Lung (tissue), 12 donors: ENCODE measurements at regions not wholly inside any gene's neighbourhood (a gene's known extent, or its start where the extent isn't known, plus 50 kb on each side); places are given as distances from the start of the nearest gene placed in this dataset. TPM values are rescaled to one million over a fixed set of nuclear protein-coding genes. Genes with fewer than 3 reads are reported as not detected.

Experiments used
- ATAC-seq: fragments of 200-7000 bp; cut with Tn5 transposase; one replicate; pipeline ENCODE4 v1.9.1; 2020; ENCODE audit warnings: moderate number of reproducible peaks; ENCODE audit not compliant: insufficient read depth, low FRiP score
- DNase-seq, 3 donors: peaks; one replicate each; pipeline ENCODE4 v3.0.0-alpha.2; 2013 to 2017
- H3K27ac ChIP-seq, 2 donors: one replicate each; pipeline ENCODE4 v1.5.1; 2013; ENCODE audit warnings: mild to moderate bottlenecking in 2 of 2, moderate library complexity in 2 of 2, control low read depth in 1 of 2, inconsistent platforms in 1 of 2, low read depth in 1 of 2, low read length in 1 of 2
- H3K27me3 ChIP-seq, 3 donors: one replicate each; pipeline ENCODE4 v1.5.1; 2013; ENCODE audit warnings: low read length in 2 of 3; ENCODE audit not compliant: control insufficient read depth in 3 of 3, insufficient read depth in 3 of 3
- H3K36me3 ChIP-seq, 4 donors: one replicate each; pipeline ENCODE4 v1.5.1; 2013; ENCODE audit warnings: low read length in 4 of 4, mild to moderate bottlenecking in 1 of 4, moderate library complexity in 1 of 4; ENCODE audit not compliant: control insufficient read depth in 4 of 4, insufficient read depth in 4 of 4
- H3K4me1 ChIP-seq, 5 donors: one replicate each; pipeline ENCODE4 v1.5.1; 2013; ENCODE audit warnings: low read length in 5 of 5, mild to moderate bottlenecking in 2 of 5, moderate library complexity in 1 of 5; ENCODE audit not compliant: control insufficient read depth in 5 of 5, insufficient read depth in 5 of 5
- H3K4me3 ChIP-seq: one replicate; pipeline ENCODE4 v1.5.1; 2013; ENCODE audit warnings: mild to moderate bottlenecking, control low read depth, moderate library complexity
- H3K9ac ChIP-seq, 2 donors: one replicate each; pipeline ENCODE4 v1.5.1; 2013; ENCODE audit warnings: low read length in 2 of 2, control low read depth in 1 of 2; ENCODE audit not compliant: insufficient read depth in 1 of 2
- H3K9me3 ChIP-seq, 4 donors: one replicate each; pipeline ENCODE4 v1.5.1; 2013; ENCODE audit warnings: low read length in 3 of 4, mild to moderate bottlenecking in 1 of 4, moderate library complexity in 1 of 4; ENCODE audit not compliant: control insufficient read depth in 4 of 4, insufficient read depth in 3 of 4
- WGBS, 2 donors: extraction: QIAGEN DNeasy Blood & Tissue Kit; methylation state at CpG; one replicate each; pipeline ENCODE4 v1.1.7; 2013; 5-methylcytosine and 5-hydroxymethylcytosine counted together
- small RNA-seq: library from RNA; depleted of rRNA; stranded (forward); fragments of <200 nt; gene quantifications from one replicate; pipeline ENCODE3, GENCODE V24; 2014; ENCODE audit warnings: low replicate concordance
- TF ChIP-seq, protein P1 (sequence below): IDR thresholded peaks from 2 replicates; pipeline ENCODE4 v1.5.1; 2012; ENCODE audit warnings: mild to moderate bottlenecking; ENCODE audit errors: control extremely low read depth, extremely low read depth
- donor health status: control.
- donor health status: control.
- donor health status: Bipolar disorder and iron deficiency.
- donor health status: healthy.
- donor health status: DM: yes; HTN: yes; CAD: no.

DNA sequence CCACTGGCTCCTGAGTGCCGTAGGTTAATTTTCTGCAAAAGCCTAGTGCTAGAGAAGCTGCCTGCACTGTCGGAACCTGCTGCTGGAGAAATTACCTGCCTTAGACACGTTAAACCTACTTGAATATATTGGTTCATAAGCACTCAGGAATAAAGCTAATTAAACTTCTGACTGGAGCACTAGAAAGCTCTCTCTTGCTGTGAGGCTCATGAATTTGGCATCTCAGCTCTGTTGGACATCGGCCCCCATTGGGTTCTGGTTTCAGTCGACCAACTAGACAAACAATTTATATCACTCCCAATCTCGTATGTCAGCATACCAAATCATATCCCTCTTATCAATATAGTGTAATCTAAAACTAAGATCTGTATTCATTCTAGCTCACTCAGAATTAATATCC lies 52.4 kb upstream of the SEMA3C start:
- no peaks in the 10 kb centered on the region for H3K4me1 ChIP-seq
- no peak overlapping the region for H3K9ac ChIP-seq
- peaks cover 0 to 7% (median 0%) of the 10 kb centered on the region in 4 donors for H3K9me3 ChIP-seq
- no peaks in the 10 kb centered on the region for H3K36me3 ChIP-seq
- TF ChIP-seq, protein P1, sequence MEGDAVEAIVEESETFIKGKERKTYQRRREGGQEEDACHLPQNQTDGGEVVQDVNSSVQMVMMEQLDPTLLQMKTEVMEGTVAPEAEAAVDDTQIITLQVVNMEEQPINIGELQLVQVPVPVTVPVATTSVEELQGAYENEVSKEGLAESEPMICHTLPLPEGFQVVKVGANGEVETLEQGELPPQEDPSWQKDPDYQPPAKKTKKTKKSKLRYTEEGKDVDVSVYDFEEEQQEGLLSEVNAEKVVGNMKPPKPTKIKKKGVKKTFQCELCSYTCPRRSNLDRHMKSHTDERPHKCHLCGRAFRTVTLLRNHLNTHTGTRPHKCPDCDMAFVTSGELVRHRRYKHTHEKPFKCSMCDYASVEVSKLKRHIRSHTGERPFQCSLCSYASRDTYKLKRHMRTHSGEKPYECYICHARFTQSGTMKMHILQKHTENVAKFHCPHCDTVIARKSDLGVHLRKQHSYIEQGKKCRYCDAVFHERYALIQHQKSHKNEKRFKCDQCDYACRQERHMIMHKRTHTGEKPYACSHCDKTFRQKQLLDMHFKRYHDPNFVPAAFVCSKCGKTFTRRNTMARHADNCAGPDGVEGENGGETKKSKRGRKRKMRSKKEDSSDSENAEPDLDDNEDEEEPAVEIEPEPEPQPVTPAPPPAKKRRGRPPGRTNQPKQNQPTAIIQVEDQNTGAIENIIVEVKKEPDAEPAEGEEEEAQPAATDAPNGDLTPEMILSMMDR, result no peak
- 87 to 92% methylated on average over 6 of the region's 6 CpGs for WGBS, 2 donors
- DNase-seq (no peak), ATAC-seq (no peak)
- no peaks in the 10 kb centered on the region for H3K27me3 ChIP-seq
- no peak overlapping the region for H3K27ac ChIP-seq
- no peak overlapping the region for H3K4me3 ChIP-seq

Small RNA genes in the stretch of these regions (small RNA-seq; reads per million reads assigned to genes)
- gene AC004866.1, result not detected
